NCI-H1105 treated with DMSO at 0.1 percent for 48 hours (cell line): ENCODE measurements at regions not wholly inside any gene's neighbourhood (a gene's known extent, or its start where the extent isn't known, plus 50 kb on each side); places are given as distances from the start of the nearest gene placed in this dataset.

Source experiments
- DNase-seq: peaks from one replicate; lab custom pipeline; 2025; lab: John Stamatoyannopoulos, UW

DNA sequence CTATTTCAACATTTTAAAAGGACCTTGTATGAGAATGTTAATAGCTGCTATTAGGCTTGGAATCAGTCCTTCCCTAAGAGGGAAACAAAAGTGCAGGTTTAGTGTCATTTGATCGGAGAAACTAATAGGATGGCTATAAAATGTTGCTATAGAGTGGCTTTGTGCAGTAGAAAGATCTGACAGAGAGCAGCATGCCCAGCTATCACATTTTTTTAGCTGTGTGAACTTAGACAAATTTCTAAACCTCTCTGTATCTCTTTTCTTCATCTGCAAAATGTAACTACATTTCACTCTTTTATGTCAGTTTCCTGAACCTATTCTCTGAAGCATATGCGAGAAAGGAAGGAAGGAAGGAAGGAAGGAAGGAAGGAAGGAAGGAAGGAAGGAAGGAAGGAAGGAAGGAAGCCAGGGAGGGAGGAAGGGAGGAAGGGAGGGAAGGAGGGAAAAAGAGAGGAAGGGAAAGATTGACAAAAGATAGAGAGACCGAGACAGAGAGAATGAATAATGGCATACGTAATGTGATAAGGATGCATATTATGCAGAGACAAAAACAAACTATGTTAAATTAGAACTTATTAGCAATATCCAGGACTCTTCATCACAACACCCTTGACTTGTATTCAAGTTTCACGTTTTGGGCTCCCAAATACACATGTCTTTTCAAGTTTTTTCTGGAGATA, 52.6 kb upstream of the CDH8 start:
- DNase-seq, result no peak
